ENCODE measurements at regions not wholly inside any gene's neighbourhood (a gene's known extent, or its start where the extent isn't known, plus 50 kb on each side); places are given as distances from the start of the nearest gene placed in this dataset.

DNA sequence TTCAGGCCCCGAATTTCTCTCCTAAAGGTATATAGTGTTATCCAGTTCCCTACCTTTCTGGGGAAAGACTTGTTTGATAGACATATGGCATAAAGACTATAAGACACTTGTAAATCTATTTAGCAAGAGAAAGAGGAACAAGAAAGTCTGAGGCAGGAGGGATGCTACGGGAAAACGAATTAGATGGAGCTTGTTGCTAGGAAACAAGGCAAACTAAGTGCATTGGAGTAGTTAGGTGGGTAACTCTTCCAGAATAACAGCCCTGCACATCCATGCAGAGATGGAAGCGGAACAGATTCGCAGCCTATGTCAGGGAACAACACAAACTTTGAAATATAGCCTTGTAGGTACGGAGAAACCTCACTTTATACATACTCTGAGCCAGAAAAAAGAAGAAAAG lies 810.3 kb upstream of the CRIM1 start:
- intact Hi-C loops (cut with DNase I) = no loop called here
- H3K27ac ChIP-seq (ENCODE audit: low read depth in 2 of 2, low read length in 2 of 2) = no peak overlapping the region

GRCh38 chr2:35538796-35539195 lies 816.8 kb upstream of the CRIM1 start:
- DNase-seq (no peak), FAIRE-seq (no peak)
- Histone ChIP-seq H3K4me3 (ENCODE audit: low read length in 3 of 3) (no peak overlapping the region), H3K4me1 (ENCODE audit: control insufficient read depth in 2 of 3, insufficient read depth in 2 of 3, low read depth in 1 of 3, low read length in 3 of 3) (no peaks in the 10 kb centered on the region), H3K9me3 (ENCODE audit: control insufficient read depth in 2 of 3, insufficient read depth in 1 of 3, low read length in 3 of 3) (no peaks in the 10 kb centered on the region), H3K36me3 (ENCODE audit: control insufficient read depth in 2 of 3, insufficient read depth in 3 of 3, low read length in 3 of 3) (no peaks in the 10 kb centered on the region), H3K27ac (ENCODE audit: low read depth in 2 of 2, low read length in 2 of 2) (no peak overlapping the region), H3K27me3 (ENCODE audit: control insufficient read depth, insufficient read depth, low read length) (no peaks in the 10 kb centered on the region), H3K9ac (ENCODE audit: low read length in 3 of 3) (no peak overlapping the region)
- intact Hi-C loops (cut with DNase I) = no loop called here
- TF ChIP-seq, protein P1, sequence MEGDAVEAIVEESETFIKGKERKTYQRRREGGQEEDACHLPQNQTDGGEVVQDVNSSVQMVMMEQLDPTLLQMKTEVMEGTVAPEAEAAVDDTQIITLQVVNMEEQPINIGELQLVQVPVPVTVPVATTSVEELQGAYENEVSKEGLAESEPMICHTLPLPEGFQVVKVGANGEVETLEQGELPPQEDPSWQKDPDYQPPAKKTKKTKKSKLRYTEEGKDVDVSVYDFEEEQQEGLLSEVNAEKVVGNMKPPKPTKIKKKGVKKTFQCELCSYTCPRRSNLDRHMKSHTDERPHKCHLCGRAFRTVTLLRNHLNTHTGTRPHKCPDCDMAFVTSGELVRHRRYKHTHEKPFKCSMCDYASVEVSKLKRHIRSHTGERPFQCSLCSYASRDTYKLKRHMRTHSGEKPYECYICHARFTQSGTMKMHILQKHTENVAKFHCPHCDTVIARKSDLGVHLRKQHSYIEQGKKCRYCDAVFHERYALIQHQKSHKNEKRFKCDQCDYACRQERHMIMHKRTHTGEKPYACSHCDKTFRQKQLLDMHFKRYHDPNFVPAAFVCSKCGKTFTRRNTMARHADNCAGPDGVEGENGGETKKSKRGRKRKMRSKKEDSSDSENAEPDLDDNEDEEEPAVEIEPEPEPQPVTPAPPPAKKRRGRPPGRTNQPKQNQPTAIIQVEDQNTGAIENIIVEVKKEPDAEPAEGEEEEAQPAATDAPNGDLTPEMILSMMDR (IDR thresholded peaks at IDR 0.05; ENCODE audit: borderline replicate concordance, extremely low read depth, insufficient read depth) = no peak

More for the DNA sequence above, 810.3 kb upstream of the CRIM1 start:
- Histone ChIP-seq H3K27me3 (ENCODE audit: control insufficient read depth, insufficient read depth, low read length) (no peaks in the 10 kb centered on the region), H3K4me3 (ENCODE audit: low read length in 3 of 3) (no peak overlapping the region), H3K36me3 (ENCODE audit: control insufficient read depth in 2 of 3, insufficient read depth in 3 of 3, low read length in 3 of 3) (no peaks in the 10 kb centered on the region), H3K4me1 (ENCODE audit: control insufficient read depth in 2 of 3, insufficient read depth in 2 of 3, low read depth in 1 of 3, low read length in 3 of 3) (no peaks in the 10 kb centered on the region), H3K9ac (ENCODE audit: low read length in 3 of 3) (no peak overlapping the region), H3K9me3 (ENCODE audit: control insufficient read depth in 2 of 3, insufficient read depth in 1 of 3, low read length in 3 of 3) (no peaks in the 10 kb centered on the region)
- DNase-seq = no peak
- no peak for FAIRE-seq
- TF ChIP-seq, protein P1 (IDR thresholded peaks at IDR 0.05; ENCODE audit: borderline replicate concordance, extremely low read depth, insufficient read depth) = no peak

GRCh38 chr2:35530615-35531135 lies 824.9 kb upstream of the CRIM1 start:
- Histone ChIP-seq H3K9me3 (ENCODE audit: control insufficient read depth in 2 of 3, insufficient read depth in 1 of 3, low read length in 3 of 3) (peaks cover 0 to 6% (median 3%) of the 10 kb centered on the region in 3 donors), H3K27me3 (ENCODE audit: control insufficient read depth, insufficient read depth, low read length) (no peaks in the 10 kb centered on the region), H3K9ac (ENCODE audit: low read length in 3 of 3) (no peak overlapping the region), H3K4me1 (ENCODE audit: control insufficient read depth in 2 of 3, insufficient read depth in 2 of 3, low read depth in 1 of 3, low read length in 3 of 3) (no peaks in the 10 kb centered on the region), H3K36me3 (ENCODE audit: control insufficient read depth in 2 of 3, insufficient read depth in 3 of 3, low read length in 3 of 3) (no peaks in the 10 kb centered on the region), H3K27ac (ENCODE audit: low read depth in 2 of 2, low read length in 2 of 2) (no peak overlapping the region), H3K4me3 (ENCODE audit: low read length in 3 of 3) (no peak overlapping the region)
- TF ChIP-seq, protein P1 (IDR thresholded peaks at IDR 0.05; ENCODE audit: borderline replicate concordance, extremely low read depth, insufficient read depth) = no peak
- FAIRE-seq = no peak
- no peak for DNase-seq
- intact Hi-C loops (cut with DNase I) = no loop called here

DNA sequence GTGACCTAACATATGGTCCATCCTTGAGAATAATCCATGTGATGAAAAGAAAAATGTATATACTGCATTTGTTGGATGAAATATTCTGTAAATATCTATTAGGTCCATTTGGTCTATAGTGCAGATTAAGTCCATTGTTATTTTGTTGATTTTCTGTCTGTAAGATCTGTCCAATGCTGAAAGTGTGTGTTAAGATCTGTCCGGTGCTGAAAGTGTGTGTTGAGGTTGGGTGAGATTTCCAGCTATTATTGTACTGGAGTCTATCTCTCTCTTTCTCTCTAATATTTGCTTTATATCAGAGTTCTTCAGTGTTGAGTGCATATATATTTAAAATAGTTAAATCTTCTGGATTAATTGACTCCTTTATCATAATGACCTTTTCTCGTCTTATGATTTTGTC lies 828.8 kb upstream of the CRIM1 start:
- H3K9ac ChIP-seq (ENCODE audit: low read length in 3 of 3) = no peak overlapping the region
- no peaks in the 10 kb centered on the region for H3K27me3 ChIP-seq (ENCODE audit: control insufficient read depth, insufficient read depth, low read length)
- no peak overlapping the region for H3K4me3 ChIP-seq (ENCODE audit: low read length in 3 of 3)
- peaks cover 0 to 6% (median 3%) of the 10 kb centered on the region in 3 donors for H3K9me3 ChIP-seq (ENCODE audit: control insufficient read depth in 2 of 3, insufficient read depth in 1 of 3, low read length in 3 of 3)
- TF ChIP-seq, protein P1 (IDR thresholded peaks at IDR 0.05; ENCODE audit: borderline replicate concordance, extremely low read depth, insufficient read depth) = no peak
- FAIRE-seq (no peak), DNase-seq (peak in 2 of 5 donors; percentile 0 to 17)
- intact Hi-C loops (cut with DNase I) = no loop called here
- no peaks in the 10 kb centered on the region for H3K36me3 ChIP-seq (ENCODE audit: control insufficient read depth in 2 of 3, insufficient read depth in 3 of 3, low read length in 3 of 3)
- H3K27ac ChIP-seq (ENCODE audit: low read depth in 2 of 2, low read length in 2 of 2) = no peak overlapping the region
- H3K4me1 ChIP-seq (ENCODE audit: control insufficient read depth in 2 of 3, insufficient read depth in 2 of 3, low read depth in 1 of 3, low read length in 3 of 3) = no peaks in the 10 kb centered on the region

All from kidney (tissue), 13 donors.